HS-5 (cell line): ENCODE measurements at regions not wholly inside any gene's neighbourhood (a gene's known extent, or its start where the extent isn't known, plus 50 kb on each side); places are given as distances from the start of the nearest gene placed in this dataset.
"Not testable (repeated sequence)": the region's sequence is repeated elsewhere in the genome, so short reads cannot be mapped to it uniquely, and the experiment has no call there.

ENCODE experiments used
- DNase-seq: peaks from one replicate; pipeline ENCODE4 v3.0.0-alpha.2; 2012; ENCODE audit warnings: low read depth

DNA sequence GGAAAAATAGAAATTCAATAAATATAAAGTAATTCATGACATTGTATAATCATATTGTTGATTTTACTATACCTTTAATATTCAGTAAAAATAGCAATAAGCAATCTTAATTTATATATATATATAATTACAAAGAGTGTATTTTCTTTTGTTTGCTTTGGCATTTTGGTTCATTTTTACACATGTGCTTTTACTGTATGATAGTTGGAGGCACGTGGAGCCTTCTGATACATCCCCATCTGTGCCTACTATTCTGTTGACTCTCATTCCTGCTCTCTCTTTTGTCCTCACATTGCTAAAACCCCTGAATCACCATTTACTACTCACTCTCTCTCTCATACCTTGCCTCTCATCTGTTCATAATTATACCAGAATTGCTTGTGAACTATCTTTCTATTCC, 106.4 kb upstream of the NDST4 start:
- no peak for DNase-seq

DNA sequence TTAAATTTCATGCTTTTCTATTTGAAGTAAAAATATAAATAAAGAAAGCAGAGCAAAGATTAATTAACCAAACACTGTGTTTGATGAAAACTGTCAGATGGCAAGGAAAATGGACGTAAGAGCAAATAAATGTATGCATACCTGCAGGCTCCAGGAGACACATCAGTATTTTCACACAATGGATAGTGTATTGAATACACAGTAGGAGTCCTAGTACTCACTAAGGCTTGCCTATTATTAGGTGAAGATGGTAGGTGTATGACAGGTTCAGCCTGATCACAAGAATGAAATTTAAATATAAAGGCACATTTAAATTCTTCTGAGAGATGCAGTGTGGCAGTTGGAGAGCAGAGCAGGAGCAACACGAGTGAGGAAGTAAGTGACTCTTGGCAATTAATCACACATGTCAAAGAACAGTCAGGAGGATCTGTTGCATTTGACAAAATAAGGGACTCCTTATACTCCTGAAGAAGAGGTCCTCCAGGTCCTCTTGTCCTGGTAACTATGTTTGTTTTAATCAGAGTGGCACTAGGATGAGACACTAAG, 106.0 kb upstream of the NDST4 start:
- no peak for DNase-seq

DNA sequence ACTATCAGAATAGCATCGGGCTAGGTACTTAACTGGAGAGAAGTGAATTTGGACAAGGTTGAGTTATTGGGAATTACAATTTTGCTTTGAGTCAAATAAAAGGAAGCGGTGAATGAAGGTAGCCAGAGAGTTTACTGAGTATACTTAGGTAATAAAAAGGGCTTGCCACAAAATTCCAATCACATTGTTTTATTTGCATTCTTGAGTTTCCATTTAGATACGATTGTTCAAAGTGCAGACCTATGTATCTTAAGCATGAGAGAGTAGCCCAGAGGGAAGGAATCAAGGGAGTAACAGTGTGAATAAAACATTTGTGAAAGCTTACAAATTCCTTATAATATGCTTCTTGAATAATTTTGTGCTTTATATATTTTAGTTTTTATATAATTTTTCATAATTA, 102.5 kb upstream of the NDST4 start:
- DNase-seq, result no peak

DNA sequence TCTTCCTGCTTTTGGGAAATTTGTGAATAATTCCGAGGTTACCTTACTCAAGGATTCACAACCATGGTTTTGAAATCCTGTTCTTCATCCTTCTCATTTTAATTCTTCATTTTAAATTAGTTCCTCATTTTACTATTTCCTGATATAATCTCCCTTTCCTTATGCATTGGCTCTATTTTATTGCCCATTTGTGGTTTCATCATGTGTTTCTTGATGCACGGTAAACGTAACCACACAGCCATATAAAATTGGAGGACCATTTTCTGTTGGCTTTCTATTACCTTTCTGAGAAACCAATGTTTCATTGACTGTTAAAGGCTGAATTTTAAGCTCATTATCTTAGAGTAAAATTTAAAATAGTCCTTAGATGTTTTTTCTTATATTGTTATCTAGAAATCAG, 100.3 kb upstream of the NDST4 start:
- no peak for DNase-seq

DNA sequence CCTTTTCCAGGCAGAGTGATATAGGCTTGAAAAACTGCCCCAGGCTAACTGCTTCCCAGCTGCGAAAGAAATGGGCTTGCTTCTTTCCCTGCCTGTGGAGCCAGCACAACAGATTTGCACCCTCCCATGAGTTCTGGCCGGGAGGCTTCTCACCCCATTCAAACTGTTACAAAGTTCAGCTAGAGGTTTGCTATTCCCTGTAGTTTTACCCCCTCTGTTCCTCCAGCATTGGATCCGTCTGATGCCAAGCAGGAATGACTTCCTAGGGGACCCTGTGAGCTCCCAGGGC, 87.6 kb upstream of the NDST4 start:
- no peak for DNase-seq

DNA sequence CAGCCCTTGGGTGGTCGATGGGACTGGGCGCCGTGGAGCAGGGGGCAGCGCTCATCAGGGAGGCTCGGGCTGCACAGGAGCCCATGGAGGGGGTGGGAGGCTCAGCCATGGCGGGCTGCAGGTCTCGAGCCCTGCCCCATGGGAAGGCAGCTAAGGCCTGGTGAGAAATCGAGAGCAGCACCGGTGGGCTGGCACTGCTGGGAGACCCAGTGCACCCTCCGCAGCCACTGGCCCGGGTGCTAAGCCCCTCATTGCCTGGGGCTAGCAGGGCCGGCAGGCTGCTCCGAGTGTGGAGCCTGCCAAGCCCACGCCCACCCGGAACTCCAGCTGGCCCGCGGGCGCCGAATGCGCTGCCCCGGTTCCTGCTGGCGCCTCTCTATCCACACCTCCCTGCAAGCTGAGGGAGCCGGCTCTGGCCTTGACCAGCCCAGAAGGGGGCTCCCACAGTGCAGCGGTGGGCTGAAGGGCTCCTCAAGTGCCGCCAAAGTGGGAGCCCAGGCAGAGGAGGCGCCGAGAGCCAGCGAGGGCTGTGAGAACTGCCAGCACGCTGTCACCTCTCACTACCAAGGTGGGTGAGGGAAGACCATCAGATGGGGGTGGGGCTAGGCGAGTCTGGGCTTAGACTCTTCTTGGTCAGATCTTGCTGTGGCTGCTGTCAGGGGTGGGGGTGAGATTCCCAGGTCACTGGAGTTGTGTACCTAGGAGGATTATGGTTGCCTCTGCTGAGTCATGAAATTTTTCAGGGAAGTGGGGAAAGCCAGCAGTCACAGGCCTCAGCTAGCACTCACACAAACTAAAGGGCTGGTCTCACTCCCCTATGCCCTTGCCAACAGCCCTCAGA, 87.0 kb upstream of the NDST4 start:
- not testable (repeated sequence) for DNase-seq

DNA sequence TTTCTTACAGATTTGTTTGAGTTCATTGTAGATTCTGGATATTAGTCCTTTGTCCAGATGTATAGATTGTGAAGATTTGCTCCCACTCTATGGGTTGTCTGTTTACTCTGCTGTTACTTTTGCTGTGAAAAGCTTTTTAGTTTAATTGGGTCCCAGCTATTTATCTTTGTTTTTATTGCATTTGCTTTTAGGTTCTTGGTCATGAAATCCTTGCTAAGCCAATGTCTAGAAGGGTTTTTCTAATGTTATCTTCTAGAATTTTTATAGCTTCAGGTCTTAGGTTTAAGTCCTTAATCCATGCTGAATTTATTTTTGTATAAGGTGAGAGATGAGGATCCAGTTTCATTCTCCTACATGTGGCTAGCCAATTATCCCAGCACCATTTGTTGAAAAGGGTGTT, 81.2 kb upstream of the NDST4 start:
- not testable (repeated sequence) for DNase-seq

DNA sequence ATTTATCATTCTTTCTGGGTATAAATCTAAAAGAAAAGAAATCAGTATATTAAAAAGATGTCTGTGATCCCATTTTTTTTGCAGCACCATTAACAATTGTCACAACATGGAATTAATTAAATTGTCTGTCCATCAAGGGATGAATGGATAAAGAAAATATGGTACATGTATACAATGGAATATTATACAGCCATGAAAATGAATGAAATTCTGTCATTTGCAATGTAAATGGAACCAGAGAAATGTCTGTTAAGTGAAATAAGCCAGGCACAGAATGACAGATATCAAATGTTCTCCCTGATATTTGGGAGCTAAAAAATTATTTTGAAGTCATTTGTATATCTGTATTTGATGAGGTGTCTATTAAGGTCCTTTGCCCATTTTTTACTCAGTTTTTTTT, 77.1 kb upstream of the NDST4 start:
- no peak for DNase-seq

DNA sequence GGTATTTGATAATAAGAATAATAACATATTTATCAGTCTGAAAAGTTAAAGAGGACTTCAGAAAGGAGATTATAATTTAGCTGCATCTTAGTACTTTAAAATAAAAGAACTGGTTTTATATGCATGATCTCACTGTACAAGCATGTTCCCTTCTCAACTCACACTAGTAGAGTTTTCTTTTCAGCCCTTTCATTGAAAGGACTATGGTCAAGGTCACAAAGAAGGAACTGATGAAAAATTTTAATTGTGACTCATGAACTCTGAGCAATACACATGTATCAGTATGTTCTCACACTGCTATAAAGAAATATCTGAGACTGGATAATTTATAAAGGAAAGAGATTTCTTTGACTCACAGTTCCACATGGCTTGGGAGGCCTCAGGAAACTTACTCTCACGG, 73.7 kb upstream of the NDST4 start:
- no peak for DNase-seq

DNA sequence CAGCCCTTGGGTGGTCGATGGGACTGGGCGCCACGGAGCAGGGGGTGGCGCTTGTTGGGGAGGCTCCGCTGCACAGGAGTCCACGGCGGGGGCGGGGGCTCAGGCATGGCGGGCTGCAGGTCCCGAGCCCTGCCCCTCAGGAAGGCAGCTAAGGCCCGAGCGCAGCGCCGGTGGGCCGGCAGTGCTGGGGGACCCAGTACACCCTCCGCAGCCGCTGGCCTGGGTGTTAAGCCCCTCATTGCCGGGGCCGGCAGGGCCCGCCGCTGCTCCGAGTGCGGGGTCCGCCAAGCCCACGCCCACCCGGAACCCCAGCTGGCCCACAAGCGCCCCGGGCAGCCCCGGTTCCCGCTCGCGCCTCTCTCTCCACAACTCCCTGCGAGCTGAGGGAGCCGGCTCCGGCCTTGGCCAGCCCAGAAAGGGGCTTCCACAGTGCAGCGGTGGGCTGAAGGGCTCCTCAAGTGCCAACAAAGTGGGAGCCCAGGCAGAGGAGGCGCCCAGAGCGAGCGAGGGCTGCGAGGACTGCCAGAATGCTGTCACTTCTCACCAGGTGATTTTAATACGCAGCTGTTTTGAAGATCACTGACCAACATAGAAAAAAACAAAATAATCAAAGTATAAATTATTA, 66.1 kb upstream of the NDST4 start:
- not testable (repeated sequence) for DNase-seq

DNA sequence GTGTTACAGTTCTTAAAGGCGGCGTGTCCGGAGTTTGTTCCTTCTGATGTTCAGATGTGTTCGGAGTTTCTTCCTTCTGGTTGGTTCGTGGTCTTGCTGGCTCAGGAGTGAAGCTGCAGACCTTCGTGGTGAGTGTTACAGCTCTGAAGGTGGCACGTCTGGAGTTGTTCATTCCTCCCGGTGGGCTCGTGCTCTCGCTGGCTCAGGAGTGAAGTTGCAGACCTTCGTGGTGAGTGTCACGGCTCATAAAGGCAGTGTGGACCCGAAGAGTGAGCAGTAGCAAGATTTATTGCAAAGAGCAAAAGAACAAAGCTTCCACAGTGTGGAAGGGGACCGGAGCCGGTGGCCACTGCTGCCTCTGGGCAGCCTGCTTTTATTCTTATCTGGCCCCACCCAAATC, 65.3 kb upstream of the NDST4 start:
- not testable (repeated sequence) for DNase-seq

DNA sequence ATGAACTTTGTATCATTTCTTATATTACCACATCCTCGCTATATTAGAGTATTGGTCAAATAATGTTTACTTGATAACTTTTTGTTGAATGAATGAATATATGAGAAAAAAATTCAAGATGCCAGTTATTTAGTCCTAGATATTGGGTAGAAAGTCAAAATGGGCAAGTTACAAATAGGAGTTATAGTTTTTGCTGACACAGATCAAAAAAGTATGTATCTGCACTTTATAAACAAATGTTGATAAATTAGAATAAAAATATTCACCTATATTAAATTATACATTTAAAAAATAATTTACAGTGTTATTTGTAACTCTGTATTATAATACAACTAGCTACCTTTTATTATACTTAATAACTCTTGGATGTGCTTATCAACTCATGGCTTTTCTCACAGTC, 57.8 kb upstream of the NDST4 start:
- no peak for DNase-seq

DNA sequence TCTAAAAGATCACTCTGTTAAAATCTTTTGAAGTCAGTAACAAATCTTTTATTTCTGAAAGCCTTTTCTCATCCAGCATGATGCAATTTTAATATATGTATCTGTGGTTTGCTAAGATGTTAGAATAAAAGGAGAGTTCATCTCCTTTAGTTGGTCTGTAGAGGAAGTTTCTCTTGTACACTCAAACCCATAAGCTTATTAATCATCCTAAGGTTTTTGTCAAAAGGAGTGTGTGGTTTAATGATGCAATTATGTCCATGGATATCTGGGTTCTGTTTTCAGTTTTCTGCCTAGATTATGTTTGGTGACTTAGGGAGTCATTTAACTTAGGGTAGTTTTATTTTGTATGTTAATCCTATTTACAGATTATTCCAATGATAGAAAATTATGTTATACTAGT, 52.1 kb upstream of the NDST4 start:
- no peak for DNase-seq
